HEK293T (cell line): ENCODE measurements at regions not wholly inside any gene's neighbourhood (a gene's known extent, or its start where the extent isn't known, plus 50 kb on each side); places are given as distances from the start of the nearest gene placed in this dataset.

Experiments
- ARNT ChIP-seq: fragments of 450-650 bp; IDR thresholded peaks from 2 replicates; pipeline ENCODE4 v1.6.1; 2017; ENCODE audit warnings: mild to moderate bottlenecking
- BHLHE40 ChIP-seq: fragments of 450-650 bp; IDR thresholded peaks from 2 replicates; pipeline ENCODE4 v1.6.1; 2016; ENCODE audit warnings: mild to moderate bottlenecking, moderate library complexity, borderline replicate concordance
- ELF4 ChIP-seq: fragments of 450-650 bp; IDR thresholded peaks from 2 replicates; pipeline ENCODE4 v1.6.1; 2017; ENCODE audit warnings: antibody characterized with exemption
- FOXK2 ChIP-seq: fragments of 450-650 bp; IDR thresholded peaks from 2 replicates; pipeline ENCODE4 v1.6.1; 2016; ENCODE audit warnings: mild to moderate bottlenecking
- FOXM1 ChIP-seq: fragments of 450-650 bp; IDR thresholded peaks from 2 replicates; pipeline ENCODE4 v1.6.1; 2017; ENCODE audit warnings: mild to moderate bottlenecking, borderline replicate concordance
- LEF1 ChIP-seq: fragments of 450-650 bp; IDR thresholded peaks from 2 replicates; pipeline ENCODE4 v1.6.1; 2017; ENCODE audit warnings: mild to moderate bottlenecking, borderline replicate concordance
- NFRKB ChIP-seq: fragments of 450-650 bp; IDR thresholded peaks from 2 replicates; pipeline ENCODE4 v1.6.1; 2016; ENCODE audit warnings: mild to moderate bottlenecking, moderate library complexity
- PKNOX1 ChIP-seq: fragments of 450-650 bp; IDR thresholded peaks from 2 replicates; pipeline ENCODE4 v1.6.1; 2016
- SP1 ChIP-seq: fragments of 450-650 bp; IDR thresholded peaks from 2 replicates; pipeline ENCODE4 v1.6.1; 2017

DNA sequence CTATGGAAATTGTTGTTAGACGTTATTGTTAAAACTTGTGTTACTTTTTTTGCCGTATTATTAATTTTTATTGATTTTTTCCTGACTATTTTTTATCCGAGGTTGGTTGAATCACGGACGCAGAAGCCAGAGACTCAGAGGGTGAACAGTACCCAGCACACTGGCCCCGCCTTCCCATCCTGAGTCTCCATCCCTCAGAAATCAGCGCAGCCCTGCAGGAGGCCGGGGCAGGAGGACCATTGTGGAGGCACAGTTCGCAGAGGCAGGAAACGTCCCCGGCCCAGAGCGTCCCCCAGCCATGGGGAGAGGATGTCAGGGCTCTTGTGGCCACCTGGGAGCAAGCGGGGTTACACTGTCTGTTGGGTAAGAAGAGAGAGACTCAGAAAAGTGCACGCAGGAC, 843.0 kb downstream of the BRD1 start:
- TF ChIP-seq BHLHE40 (no peak), ARNT (no peak), FOXK2 (no peak), PKNOX1 (no peak), ELF4 (no peak), SP1 (no peak), LEF1 (no peak), FOXM1 (no peak), NFRKB (no peak)
